ENCODE measurements at regions not wholly inside any gene's neighbourhood (a gene's known extent, or its start where the extent isn't known, plus 50 kb on each side); places are given as distances from the start of the nearest gene placed in this dataset.

DNA sequence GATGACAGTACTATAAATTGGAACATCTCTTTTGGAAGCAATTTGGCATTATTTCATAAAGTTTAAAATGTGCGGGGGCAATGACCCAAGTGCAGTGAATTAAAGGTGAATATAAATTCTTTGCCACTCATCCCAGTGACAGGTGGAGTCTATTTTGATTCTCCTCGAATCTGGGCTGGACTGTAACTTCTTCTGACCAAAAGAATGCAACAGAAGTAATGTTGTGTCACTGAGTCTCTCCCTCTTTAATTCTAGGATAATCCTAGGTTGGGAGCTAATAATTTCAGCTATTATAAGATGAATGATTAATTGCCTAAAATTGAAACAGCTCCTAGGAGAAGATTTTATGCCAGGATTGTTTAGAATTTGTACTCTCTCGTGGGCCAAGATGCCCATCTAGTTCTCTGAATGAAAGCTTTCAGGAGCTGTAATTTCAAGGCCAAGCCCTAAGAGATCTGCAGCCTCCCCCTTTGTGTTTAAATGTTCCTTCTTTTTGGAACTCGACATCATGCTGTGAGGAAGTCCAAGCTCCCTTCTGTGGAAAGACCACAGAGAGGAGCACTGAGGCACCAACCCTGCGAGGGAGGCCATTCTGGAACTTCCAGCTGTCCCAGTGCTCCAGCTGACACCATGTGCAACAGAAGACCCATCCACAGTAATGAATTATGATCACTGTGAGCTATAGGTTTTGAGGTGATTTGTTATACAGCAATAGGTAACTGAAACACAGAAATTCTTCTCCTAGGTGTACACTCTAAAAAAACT, 208.1 kb downstream of the COPRS start:
- Histone ChIP-seq H3K9me3 (replicated peaks; ENCODE audit: control insufficient read depth, insufficient read depth, low read length) (no peaks in the 10 kb centered on the region), H3K9ac (replicated peaks; ENCODE audit: extremely low read depth, insufficient read depth, low read length) (no peak overlapping the region), H3K4me2 (ENCODE audit: insufficient read depth, low read length) (no peak overlapping the region), H3K27me3 (ENCODE audit: control insufficient read depth in 2 of 2, insufficient read depth in 2 of 2, low read length in 2 of 2) (peaks cover 4 to 6% of the 10 kb centered on the region in 2 experiments), H3K27ac (ENCODE audit: insufficient read depth, low read depth, low read length) (no peak overlapping the region), H3K9me1 (replicated peaks; ENCODE audit: control insufficient read depth, extremely low read depth, insufficient read depth, low read length) (no peaks in the 10 kb centered on the region), H3K4me1 (ENCODE audit: control insufficient read depth, extremely low read depth, insufficient read depth, low read length) (no peaks in the 10 kb centered on the region), H3K4me3 (replicated peaks in 1 of 3; ENCODE audit: insufficient read depth in 1 of 3, low read depth in 1 of 3, low read length in 3 of 3) (no peak overlapping the region), H3K79me2 (ENCODE audit: control insufficient read depth, insufficient read depth, low read length) (no peaks in the 10 kb centered on the region), H3K36me3 (ENCODE audit: control insufficient read depth in 2 of 2, extremely low read depth in 1 of 2, insufficient read depth in 2 of 2, low read length in 2 of 2) (no peaks in the 10 kb centered on the region), H4K20me1 (replicated peaks; ENCODE audit: control insufficient read depth, extremely low read depth, insufficient read depth, low read length) (no peaks in the 10 kb centered on the region), H2AFZ (ENCODE audit: low read depth, low read length) (no peak overlapping the region)
- TF ChIP-seq JUN (IDR thresholded peaks at IDR 0.05; ENCODE audit: borderline replicate concordance, insufficient read depth, insufficient read length, low read depth) (no peak), POLR2AphosphoS5 (IDR thresholded peaks at IDR 0.05; ENCODE audit: insufficient read depth, low read depth, low read length) (no peak), MYC (IDR thresholded peaks at IDR 0.05; ENCODE audit: low read depth, low read length) (no peak)
- TF ChIP-seq, protein P1, sequence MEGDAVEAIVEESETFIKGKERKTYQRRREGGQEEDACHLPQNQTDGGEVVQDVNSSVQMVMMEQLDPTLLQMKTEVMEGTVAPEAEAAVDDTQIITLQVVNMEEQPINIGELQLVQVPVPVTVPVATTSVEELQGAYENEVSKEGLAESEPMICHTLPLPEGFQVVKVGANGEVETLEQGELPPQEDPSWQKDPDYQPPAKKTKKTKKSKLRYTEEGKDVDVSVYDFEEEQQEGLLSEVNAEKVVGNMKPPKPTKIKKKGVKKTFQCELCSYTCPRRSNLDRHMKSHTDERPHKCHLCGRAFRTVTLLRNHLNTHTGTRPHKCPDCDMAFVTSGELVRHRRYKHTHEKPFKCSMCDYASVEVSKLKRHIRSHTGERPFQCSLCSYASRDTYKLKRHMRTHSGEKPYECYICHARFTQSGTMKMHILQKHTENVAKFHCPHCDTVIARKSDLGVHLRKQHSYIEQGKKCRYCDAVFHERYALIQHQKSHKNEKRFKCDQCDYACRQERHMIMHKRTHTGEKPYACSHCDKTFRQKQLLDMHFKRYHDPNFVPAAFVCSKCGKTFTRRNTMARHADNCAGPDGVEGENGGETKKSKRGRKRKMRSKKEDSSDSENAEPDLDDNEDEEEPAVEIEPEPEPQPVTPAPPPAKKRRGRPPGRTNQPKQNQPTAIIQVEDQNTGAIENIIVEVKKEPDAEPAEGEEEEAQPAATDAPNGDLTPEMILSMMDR (IDR thresholded peaks at IDR 0.05; ENCODE audit: extremely low read depth in 1 of 2, insufficient read depth in 1 of 2, low read depth in 1 of 2, low read length in 2 of 2): no peak
- TF ChIP-seq, protein P2, sequence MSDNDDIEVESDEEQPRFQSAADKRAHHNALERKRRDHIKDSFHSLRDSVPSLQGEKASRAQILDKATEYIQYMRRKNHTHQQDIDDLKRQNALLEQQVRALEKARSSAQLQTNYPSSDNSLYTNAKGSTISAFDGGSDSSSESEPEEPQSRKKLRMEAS (IDR thresholded peaks at IDR 0.05; ENCODE audit: insufficient read depth, insufficient read length): no peak
- BruUV-seq (replicated peaks): no TSS peak
- ChIA-PET CTCF (interaction anchor here (1.3 to 1.9 kb wide), 4 partner anchors 15 to 192 kb away, joined by 3 to 6 read pairs (median 5); no protein-coding TSS in a partner anchor), POLR2A (no interaction called here)
- intact Hi-C loops (cut with micrococcal nuclease) (no loop called here), dilution Hi-C loops (cut with MboI; ENCODE audit: extremely low pct_ligation_motif_present, low sequenced_read_pairs) (no loop called here)
- DNase-seq (ENCODE audit: low read depth, low spot score) (no peak), FAIRE-seq (no peak)
